Motor neuron (in vitro differentiated cells): ENCODE measurements at regions not wholly inside any gene's neighbourhood (a gene's known extent, or its start where the extent isn't known, plus 50 kb on each side); places are given as distances from the start of the nearest gene placed in this dataset.
"Not testable (repeated sequence)": the region's sequence is repeated elsewhere in the genome, so short reads cannot be mapped to it uniquely, and the experiment has no call there.

Experiments used
- ATAC-seq, 8 experiments: fragments of 200-7000 bp; cut with Tn5 transposase; replicated peaks in 6 of 8; 2 replicates each; pipeline ENCODE4 v1.8.0; 2021; ENCODE audit warnings: mild to moderate bottlenecking in 8 of 8, moderate library complexity in 8 of 8
- H3K27ac ChIP-seq, 2 donors: fragments of 250-450 bp; sonication (Bioruptor Pico); 2 replicates each; pipeline ENCODE4 v1.9.0; 2021; ENCODE audit warnings: antibody characterized with exemption in 2 of 2, mild to moderate bottlenecking in 2 of 2, moderate library complexity in 1 of 2
- H3K4me1 ChIP-seq, 2 donors: fragments of 250-450 bp; sonication (Bioruptor Pico); replicated peaks in 1 of 2; 2 replicates each; pipeline ENCODE4 v1.6.1; 2021; ENCODE audit warnings: antibody characterized with exemption in 2 of 2, mild to moderate bottlenecking in 2 of 2, moderate library complexity in 1 of 2
- H3K4me3 ChIP-seq, 5 donors: fragments of 250-450 bp; sonication (Bioruptor Pico); 2 replicates each; pipeline ENCODE4 v1.9.0; 2021; ENCODE audit warnings: antibody characterized with exemption in 5 of 5, mild to moderate bottlenecking in 5 of 5, moderate library complexity in 4 of 5
- WGBS, 10 experiments: fragments of 450-650 bp; shearing (Covaris generic); methylation state at CpG; one replicate each; pipeline ENCODE4 v1.0.0; 2022; 5-methylcytosine and 5-hydroxymethylcytosine counted together
- in situ Hi-C, 9 experiments: fragments of 400-800 bp; cut with MboI; loops; one replicate each; pipeline ENCODE4 v1.15.0; 2021; ENCODE audit warnings: low sequenced_read_pairs in 9 of 9, low pct_unique_long_range_greater_than_20kb in 2 of 9; ENCODE audit not compliant: unreplicated experiment in 9 of 9

DNA sequence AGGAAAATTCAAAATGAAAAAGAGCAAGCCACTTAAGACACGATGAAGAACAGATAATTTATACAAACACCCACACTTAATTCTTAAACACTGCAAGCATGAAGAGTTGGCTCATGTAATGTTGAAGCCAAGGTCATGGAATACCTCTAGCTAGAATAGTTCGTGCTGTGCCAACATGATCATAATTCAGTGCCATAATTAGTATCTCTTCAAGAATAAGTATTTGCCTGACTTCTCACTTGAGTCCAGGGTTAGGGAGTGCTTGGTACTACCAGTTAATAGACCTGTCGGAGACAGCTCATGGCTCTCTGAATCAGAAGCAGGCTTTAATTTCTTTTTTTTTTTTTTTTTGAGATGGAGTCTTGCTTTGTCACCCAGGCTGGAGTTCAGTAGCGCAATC is 206.3 kb downstream of the UNC5CL start:
- WGBS, 10 experiments: 47 to 100% (median 70%) methylated on average over 1 to 4 of the region's 4 CpGs; no CpG with 5 or more reads in 1 of the 10 experiments
- in situ Hi-C loops: loop anchor here in 2 of 9 experiments (25.0 kb wide), 1 partner anchor 845 kb away; no protein-coding TSS in a partner anchor

DNA sequence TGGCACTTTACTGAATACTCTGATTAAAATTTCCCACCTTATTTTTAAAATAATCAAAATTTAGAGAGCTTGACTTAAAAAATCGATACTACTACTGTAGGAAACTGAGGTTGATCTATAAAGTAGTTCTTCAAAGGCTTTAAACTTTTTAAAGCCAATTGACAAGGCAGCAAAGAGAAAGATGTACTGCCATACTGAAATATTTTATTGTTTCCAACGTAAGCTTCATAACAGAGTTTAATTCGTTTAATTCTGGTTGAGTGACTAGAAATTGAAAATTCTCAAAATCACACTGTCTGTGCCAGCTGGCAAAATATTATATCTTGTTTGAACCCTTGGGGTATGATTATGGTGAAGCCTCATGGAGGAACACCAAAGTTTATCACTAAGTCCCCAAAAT is 207.6 kb downstream of the UNC5CL start:
- 31 to 93% (median 75%) methylated on average over 2 to 3 of the region's 3 CpGs; no CpG with 5 or more reads in 1 of the 10 experiments for WGBS, 10 experiments
- ATAC-seq: no peak
- Histone ChIP-seq H3K4me1 (no peaks in the 10 kb centered on the region), H3K27ac (no peak overlapping the region), H3K4me3 (no peak overlapping the region)
- in situ Hi-C loops: loop anchor here in 2 of 9 experiments (25.0 kb wide), 1 partner anchor 844 kb away; no protein-coding TSS in a partner anchor

More for the DNA sequence above, 206.3 kb downstream of the UNC5CL start:
- ATAC-seq: no peak
- H3K27ac ChIP-seq: no peak overlapping the region
- no peak overlapping the region for H3K4me3 ChIP-seq
- H3K4me1 ChIP-seq: no peaks in the 10 kb centered on the region

- peak in 2 of 8 experiments; percentile 24 to 43 for ATAC-seq
- H3K27ac ChIP-seq: no peak overlapping the region
- H3K4me1 ChIP-seq: no peaks in the 10 kb centered on the region
- WGBS, 10 experiments: 0 to 80% (median 67%) methylated on average over 1 to 2 of the region's 2 CpGs; no CpG with 5 or more reads in 1 of the 10 experiments
- in situ Hi-C loops: loop anchor here in 2 of 9 experiments (25.0 kb wide), 1 partner anchor 838 kb away; no protein-coding TSS in a partner anchor
- H3K4me3 ChIP-seq: no peak overlapping the region
These were observed 213.9 kb downstream of the UNC5CL start for GRCh38 chr6:40825102-40825501.

DNA sequence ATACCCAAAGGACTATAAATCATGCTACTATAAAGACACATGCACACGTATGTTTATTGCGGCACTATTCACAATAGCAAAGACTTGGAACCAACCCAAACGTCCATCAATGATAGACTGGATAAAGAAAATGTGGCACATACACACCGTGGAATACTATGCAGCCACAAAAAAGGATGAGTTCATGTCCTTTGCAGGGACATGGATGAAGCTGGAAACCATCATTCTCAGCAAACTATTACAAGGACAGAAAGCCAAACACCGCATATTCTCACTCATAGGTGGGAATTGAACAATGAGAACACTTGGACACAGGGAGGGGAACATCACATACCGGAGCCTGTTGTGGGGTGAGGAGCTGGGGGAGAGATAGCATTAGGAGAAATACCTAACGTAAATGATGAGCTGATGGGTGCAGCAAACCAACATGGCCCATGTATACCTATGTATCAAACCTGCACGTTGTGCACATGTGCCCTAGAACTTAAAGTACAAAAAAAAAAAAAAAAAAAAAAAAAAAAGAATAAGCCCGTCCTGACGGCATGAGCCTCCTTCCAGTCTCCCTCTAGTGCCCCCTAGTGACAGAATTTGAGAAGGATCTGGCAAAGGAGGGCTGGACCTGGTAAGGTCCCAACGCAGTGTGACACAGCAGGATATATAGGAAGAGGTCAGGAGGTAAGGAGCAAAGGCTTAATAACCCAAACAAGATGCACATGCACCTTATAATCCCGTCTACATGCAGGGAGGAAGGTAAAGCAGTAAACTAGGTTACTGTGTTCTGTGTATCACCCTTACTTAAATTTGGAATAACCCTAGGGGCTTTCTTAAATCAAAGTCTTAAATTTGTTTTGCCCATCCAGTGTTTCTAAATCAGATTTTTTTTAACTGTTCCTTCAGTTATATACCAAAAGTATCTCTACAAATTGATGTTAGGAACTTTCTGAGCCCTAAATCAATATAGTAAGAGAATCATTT is 214.8 kb downstream of the UNC5CL start:
- H3K4me3 ChIP-seq, in situ Hi-C loops, H3K27ac ChIP-seq, H3K4me1 ChIP-seq: not testable (repeated sequence)
- WGBS, 10 experiments: 0 to 42% (median 20%) methylated on average over 1 to 7 of the region's 12 CpGs; no CpG with 5 or more reads in 1 of the 10 experiments
- ATAC-seq: peak in 7 of 8 experiments; percentile 36 to 94 (median 65)

DNA sequence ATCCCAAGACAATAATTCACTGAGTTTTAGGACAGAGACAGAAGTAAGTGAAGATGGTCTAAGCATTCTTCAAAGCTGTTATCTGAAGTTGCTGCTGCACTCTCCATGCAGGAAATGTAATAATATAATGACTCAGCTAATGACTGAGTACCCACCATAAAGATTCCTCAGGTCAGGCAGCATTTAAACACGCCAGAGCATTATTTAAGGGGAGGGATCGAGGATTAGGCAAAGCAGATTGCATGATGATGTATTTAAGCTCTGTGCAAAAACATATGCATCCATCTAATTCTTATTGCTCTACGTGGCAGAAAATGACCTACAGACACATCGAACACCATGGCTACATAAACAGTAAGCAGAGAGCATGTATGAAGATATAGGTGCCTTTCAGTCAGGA is 216.4 kb downstream of the UNC5CL start:
- Histone ChIP-seq H3K4me1 (peaks cover 6 to 8% of the 10 kb centered on the region in 2 donors), H3K4me3 (no peak overlapping the region), H3K27ac (no peak overlapping the region)
- 4 to 66% (median 46%) methylated on average over 2 to 4 of the region's 4 CpGs for WGBS, 10 experiments
- in situ Hi-C loops: no loop called here
- peak; percentile 33 to 94 (median 66) for ATAC-seq

DNA sequence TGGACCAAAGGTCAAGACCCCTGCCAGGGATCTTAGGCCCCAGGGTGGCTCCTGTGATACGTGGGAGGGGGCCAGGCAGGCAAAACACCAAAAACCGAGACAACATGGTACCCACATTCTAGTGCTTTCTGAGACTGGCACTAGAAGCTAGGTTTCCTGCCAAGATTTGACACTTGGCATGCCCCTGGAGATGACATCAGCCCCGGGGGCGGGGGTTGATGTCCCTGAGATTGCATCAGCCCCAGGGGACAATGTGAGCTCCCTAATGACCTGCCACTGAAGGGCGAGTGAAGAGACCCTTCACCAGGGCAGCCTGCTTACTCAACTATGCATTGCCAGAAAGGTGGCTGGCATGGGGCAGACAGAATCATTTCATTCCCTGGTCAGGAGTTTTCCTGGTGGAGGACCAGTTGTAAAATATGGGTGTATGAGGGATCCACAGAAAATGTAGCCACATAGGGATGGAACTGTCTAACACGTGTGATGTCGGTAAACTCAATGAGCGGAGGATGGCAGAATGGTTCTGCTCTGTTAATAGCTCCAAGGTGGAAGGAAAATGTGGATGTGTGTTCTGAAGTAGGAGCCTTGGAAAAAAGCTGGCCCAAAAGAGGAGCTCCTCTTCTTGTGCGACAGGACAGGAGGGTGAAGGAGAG is 219.7 kb downstream of the UNC5CL start:
- no peak overlapping the region for H3K27ac ChIP-seq
- 17 to 100% (median 85%) methylated on average over 1 to 5 of the region's 9 CpGs; no CpG with 5 or more reads in 2 of the 10 experiments for WGBS, 10 experiments

DNA sequence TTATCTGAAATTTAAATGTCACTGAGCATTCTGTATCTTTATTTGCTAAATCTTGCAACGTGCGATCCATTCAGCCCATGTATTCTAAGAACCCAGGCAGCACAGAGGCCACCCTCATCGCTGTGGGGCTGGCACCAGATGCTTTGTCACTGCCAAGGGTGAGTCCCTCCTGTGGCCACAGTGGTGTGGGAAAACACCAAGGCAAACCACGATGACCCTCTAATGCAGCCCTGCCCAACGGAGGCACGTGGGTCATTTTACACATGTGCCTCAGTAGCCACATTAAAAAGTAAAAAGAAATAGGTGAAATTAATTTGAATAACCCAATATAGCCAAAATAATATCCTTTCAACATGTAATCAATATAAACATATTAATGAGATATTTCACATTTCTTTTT is 221.7 kb downstream of the UNC5CL start:
- H3K4me1 ChIP-seq: peaks cover 6 to 8% of the 10 kb centered on the region in 2 donors
- H3K27ac ChIP-seq: no peak overlapping the region
- in situ Hi-C loops: no loop called here
- 30 to 94% (median 87%) methylated on average over 2 to 5 of the region's 6 CpGs; no CpG with 5 or more reads in 3 of the 10 experiments for WGBS, 10 experiments
- no peak for ATAC-seq
- no peak overlapping the region for H3K4me3 ChIP-seq

More for the DNA sequence above, 219.7 kb downstream of the UNC5CL start:
- peak in 2 of 8 experiments; percentile 18 to 21 for ATAC-seq
- peaks cover 6 to 8% of the 10 kb centered on the region in 2 donors for H3K4me1 ChIP-seq
- in situ Hi-C loops: no loop called here
- H3K4me3 ChIP-seq: no peak overlapping the region

DNA sequence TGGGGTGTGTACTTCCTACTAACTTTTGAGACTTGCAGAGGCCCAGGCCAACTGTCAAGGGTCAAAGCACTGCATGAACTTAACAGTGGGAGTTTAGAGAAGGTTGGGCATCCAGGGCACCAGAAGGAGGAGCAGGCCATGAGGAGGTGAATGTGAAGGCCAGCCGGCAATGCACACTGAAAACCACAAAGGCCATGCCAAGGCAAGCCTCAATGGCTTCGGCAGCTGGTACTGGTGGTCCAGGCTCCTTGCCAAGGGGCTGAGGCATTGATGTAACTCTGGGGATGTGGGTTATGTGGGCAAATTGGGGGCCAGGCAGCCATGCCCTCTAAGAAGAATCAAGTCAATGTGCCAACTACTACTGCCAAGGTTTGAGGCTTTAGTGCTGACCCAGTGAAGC is 222.4 kb downstream of the UNC5CL start:
- no peak overlapping the region for H3K27ac ChIP-seq
- ATAC-seq: peak in 1 of 8 experiments; percentile 25
- 75 to 100% (median 100%) methylated on average over 1 to 2 of the region's 2 CpGs; no CpG with 5 or more reads in 6 of the 10 experiments for whole genome bisulfite sequencing, 10 experiments
- H3K4me3 ChIP-seq: no peak overlapping the region
- H3K4me1 ChIP-seq: peaks cover 6 to 8% of the 10 kb centered on the region in 2 donors
- in situ Hi-C loops: no loop called here

GRCh38 chr6:40815731-40816130 is 223.3 kb downstream of the UNC5CL start:
- peaks cover 6 to 8% of the 10 kb centered on the region in 2 donors for H3K4me1 ChIP-seq
- no peak overlapping the region for H3K27ac ChIP-seq
- no peak overlapping the region for H3K4me3 ChIP-seq
- 81 to 100% methylated on average over 2 to 4 of the region's 12 CpGs; no CpG with 5 or more reads in 8 of the 10 experiments for WGBS, 10 experiments
- in situ Hi-C loops: no loop called here
- no peak for ATAC-seq

DNA sequence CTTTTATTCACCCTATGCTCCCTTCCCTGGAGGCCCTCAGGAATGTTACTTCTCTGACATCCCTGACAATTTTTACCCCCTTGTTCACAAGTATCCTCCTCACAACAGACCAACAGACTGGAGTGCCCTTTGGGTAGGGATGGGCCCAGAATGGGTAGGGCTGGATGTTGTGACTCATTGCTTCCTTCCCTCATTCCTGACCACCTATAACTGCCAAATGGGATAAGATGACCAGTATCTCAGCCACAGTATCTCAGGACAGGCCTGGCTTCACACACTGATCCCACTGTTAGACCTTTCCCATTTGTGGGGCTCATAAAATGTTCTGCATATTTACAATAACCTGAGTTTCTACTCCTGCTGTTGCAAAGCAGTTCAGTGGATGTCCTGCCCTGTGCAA is 223.0 kb upstream of the LRFN2 start:
- Histone ChIP-seq H3K27ac (no peak overlapping the region), H3K4me3 (no peak overlapping the region), H3K4me1 (no peaks in the 10 kb centered on the region)
- in situ Hi-C loops: no loop called here
- peak in 3 of 8 experiments; percentile 18 to 83 (median 73) for ATAC-seq

- 67 to 100% (median 92%) methylated on average over 1 of the region's 1 CpG; no CpG with 5 or more reads in 3 of the 10 experiments for WGBS, 10 experiments
- ATAC-seq: no peak
- Histone ChIP-seq H3K27ac (no peak overlapping the region), H3K4me3 (no peak overlapping the region), H3K4me1 (no peaks in the 10 kb centered on the region)
- in situ Hi-C loops: no loop called here
These were observed 222.5 kb upstream of the LRFN2 start for GRCh38 chr6:40809627-40810026.

- no peak overlapping the region for H3K27ac ChIP-seq
- no peaks in the 10 kb centered on the region for H3K4me1 ChIP-seq
- 0 to 100% (median 71%) methylated on average over 1 to 5 of the region's 5 CpGs; no CpG with 5 or more reads in 1 of the 10 experiments for WGBS, 10 experiments
- no peak overlapping the region for H3K4me3 ChIP-seq
- ATAC-seq: no peak
- in situ Hi-C loops: no loop called here
These were observed 220.3 kb upstream of the LRFN2 start for GRCh38 chr6:40807484-40807883.
